22Rv1 (cell line): ENCODE measurements at regions not wholly inside any gene's neighbourhood (a gene's known extent, or its start where the extent isn't known, plus 50 kb on each side); places are given as distances from the start of the nearest gene placed in this dataset.
"Not testable (repeated sequence)": the region's sequence is repeated elsewhere in the genome, so short reads cannot be mapped to it uniquely, and the experiment has no call there.

Experiments
- H3K27ac ChIP-seq: fragments of 450-650 bp; 2 replicates; pipeline ENCODE4 v1.5.1; 2017
- ZFX ChIP-seq: fragments of 450-650 bp; IDR thresholded peaks from 2 replicates; pipeline ENCODE4 v1.6.1; 2017; ENCODE audit warnings: antibody characterized with exemption, borderline replicate concordance
- TF ChIP-seq, protein P1 (sequence below): fragments of 450-650 bp; IDR thresholded peaks from 2 replicates; pipeline ENCODE4 v1.5.1; 2017; ENCODE audit warnings: mild to moderate bottlenecking

DNA sequence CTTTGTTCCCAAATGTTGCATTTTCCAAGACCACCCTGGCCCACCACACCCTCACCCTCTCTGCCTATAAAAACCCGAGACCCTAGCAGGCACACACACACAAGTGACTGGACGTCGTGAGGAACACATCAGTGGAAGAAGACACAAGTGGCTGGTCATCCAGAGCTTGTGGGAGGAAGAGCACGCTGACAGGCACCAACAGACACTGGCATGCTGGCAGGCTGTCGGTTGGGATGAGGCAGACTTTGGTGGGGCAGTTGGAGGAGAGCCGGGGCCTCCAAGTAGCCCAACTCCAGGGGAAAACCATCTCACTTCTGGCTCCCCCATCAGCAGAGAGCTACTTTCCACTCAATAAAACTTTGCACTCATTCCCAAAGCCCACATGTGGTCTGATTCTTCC, 225.5 kb upstream of the ZEB2 start:
- TF ChIP-seq ZFX: no peak
- TF ChIP-seq, protein P1, sequence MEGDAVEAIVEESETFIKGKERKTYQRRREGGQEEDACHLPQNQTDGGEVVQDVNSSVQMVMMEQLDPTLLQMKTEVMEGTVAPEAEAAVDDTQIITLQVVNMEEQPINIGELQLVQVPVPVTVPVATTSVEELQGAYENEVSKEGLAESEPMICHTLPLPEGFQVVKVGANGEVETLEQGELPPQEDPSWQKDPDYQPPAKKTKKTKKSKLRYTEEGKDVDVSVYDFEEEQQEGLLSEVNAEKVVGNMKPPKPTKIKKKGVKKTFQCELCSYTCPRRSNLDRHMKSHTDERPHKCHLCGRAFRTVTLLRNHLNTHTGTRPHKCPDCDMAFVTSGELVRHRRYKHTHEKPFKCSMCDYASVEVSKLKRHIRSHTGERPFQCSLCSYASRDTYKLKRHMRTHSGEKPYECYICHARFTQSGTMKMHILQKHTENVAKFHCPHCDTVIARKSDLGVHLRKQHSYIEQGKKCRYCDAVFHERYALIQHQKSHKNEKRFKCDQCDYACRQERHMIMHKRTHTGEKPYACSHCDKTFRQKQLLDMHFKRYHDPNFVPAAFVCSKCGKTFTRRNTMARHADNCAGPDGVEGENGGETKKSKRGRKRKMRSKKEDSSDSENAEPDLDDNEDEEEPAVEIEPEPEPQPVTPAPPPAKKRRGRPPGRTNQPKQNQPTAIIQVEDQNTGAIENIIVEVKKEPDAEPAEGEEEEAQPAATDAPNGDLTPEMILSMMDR: no peak
- no peak overlapping the region for H3K27ac ChIP-seq

DNA sequence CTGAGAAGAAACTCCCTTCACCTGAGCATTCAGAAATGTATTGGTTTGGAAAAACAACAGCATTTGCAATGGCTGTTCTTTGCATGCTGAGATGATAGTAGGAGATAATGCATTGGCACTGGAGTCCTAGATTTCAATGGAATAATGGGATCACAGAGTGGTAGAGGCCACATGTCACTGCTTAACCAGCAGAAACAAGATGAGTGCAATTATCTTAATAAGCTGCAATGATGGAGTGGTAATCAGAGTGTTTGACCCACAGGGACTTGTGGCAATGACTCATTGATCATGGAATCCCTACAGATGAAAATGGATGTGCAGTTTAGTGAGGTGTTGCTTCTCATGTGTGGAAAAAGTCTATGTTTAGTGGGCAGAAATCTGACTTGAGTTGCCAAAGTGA, 218.8 kb upstream of the ZEB2 start:
- H3K27ac ChIP-seq: no peak overlapping the region
- TF ChIP-seq, protein P1: no peak
- no peak for TF ChIP-seq ZFX

DNA sequence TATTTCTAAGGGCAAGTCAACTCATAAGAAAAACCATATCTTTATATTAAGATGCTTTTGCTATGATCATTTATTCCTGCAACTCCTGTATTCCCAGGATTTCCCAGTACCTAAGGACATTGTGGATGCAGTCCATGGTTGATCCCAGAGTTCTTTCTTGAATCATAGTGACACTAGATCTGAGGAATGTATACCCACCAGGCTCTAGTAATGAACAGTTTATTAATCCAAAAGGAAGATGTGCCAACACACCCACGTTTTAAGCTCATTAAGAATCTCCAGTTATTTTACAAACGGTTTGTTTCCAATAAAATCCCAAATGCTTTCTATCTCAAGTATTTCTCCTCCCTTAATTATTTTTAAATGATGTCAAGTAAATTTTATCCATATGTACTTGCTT, 210.8 kb upstream of the ZEB2 start:
- H3K27ac ChIP-seq: no peak overlapping the region
- TF ChIP-seq ZFX: no peak
- TF ChIP-seq, protein P1: no peak

DNA sequence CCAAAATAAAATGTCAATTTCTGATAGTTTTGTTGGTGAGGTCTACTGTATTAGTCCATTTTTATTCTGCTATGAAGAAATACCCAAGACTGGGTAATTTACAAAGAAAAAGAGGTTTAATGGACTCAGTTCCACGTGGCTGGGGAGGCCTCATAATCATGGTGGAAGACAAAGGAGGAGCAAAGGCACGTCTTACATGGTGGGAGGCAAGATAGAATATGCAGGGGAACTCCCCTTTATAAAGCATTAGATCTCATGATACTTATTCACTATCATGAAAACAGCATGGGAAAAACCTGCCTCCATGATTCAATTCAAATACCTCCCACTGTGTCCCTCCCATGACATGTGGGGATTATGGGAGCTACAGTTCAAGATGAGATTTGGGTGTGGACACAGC, 204.5 kb upstream of the ZEB2 start:
- H3K27ac ChIP-seq: not testable (repeated sequence)

DNA sequence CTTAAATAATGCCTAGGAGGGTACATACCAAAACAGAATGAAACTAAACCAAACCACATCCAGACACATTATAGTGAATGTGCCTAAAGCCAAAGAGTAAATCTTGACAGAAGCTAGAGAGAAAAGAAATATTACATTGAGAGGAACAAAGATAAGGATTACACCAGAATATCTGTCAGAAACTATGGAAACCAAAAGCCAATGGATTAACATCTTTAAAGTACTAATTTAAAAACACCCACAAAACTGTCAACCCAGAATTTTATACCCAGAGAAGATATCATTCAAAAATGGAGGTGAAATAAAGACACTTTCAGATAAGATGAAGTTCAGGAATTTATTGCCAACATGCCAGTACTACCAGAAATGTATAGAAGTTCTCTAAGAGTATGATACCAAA, 198.5 kb upstream of the ZEB2 start:
- H3K27ac ChIP-seq: no peak overlapping the region
- TF ChIP-seq, protein P1: no peak
- no peak for TF ChIP-seq ZFX

DNA sequence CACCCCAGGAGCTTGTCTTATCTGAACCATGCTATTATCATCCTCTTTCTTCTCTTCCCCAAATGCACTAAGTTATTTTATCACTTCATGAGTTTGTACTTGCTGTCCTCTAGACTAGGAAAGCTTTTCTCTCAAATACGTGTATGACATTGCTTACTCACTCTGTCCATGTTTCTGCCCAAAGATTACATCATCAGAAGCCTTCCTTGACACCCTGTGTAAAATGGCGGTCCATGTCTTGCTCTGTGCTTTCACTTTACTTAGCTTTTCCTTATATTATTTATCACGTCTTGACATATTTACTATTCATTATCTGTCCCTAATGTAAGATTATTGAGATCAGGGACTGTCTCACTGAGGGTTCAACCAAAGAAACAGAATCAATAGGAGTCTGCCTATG, 196.1 kb upstream of the ZEB2 start:
- TF ChIP-seq, protein P1: no peak
- no peak for TF ChIP-seq ZFX
- no peak overlapping the region for H3K27ac ChIP-seq

DNA sequence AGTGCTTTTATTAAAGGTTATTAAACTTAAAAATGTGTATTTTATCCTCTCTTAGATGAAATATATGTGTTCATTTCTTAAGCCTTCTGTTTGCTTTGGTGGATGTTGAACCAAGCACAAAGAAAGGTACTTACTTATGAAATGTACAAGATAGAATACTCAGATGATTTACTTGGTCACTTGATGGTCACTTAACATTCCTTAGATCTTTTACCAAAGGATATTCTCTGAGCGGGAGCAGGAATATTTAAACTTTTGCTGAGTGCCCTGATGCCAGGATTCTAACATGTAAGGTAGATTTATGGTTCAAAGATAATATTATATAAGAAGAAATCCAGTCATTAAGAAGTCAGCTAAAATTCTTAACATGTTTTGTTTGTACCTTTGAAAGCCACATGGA, 193.5 kb upstream of the ZEB2 start:
- no peak overlapping the region for H3K27ac ChIP-seq
- TF ChIP-seq ZFX: no peak
- TF ChIP-seq, protein P1: no peak

DNA sequence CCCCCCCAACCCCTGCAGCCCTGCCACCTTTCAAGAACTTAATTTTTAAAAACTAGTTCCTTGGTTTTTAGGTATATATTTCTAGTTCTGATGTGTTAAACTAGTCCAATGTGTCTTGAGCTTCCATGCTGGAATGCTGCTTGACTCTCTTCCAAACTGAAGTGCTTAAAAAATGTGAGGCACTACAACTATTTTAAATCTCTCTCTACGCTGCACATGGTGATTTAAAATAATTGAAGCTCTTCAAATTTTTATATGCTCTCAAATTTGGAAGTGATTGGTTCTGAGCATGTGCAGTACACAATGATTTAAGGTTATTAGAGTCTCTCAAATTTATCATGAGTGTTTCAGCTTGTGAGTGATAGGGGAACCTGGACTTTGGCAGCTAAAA, 192.6 kb upstream of the ZEB2 start:
- H3K27ac ChIP-seq: no peak overlapping the region
- TF ChIP-seq, protein P1: no peak
- no peak for TF ChIP-seq ZFX
